ENCODE measurements at regions not wholly inside any gene's neighbourhood (a gene's known extent, or its start where the extent isn't known, plus 50 kb on each side); places are given as distances from the start of the nearest gene placed in this dataset.
"Not testable (repeated sequence)": the region's sequence is repeated elsewhere in the genome, so short reads cannot be mapped to it uniquely, and the experiment has no call there.

- DNase-seq (ENCODE audit: low read depth, low spot score), result no peak
These were observed 257.9 kb downstream of the AHR start for GRCh38 chr7:17556247-17556956.

GRCh38 chr7:17557251-17557671 lies 258.8 kb downstream of the AHR start:
- no peak for DNase-seq (ENCODE audit: low read depth, low spot score)

- DNase-seq (ENCODE audit: low read depth, low spot score), result no peak
These were observed 259.7 kb downstream of the AHR start for GRCh38 chr7:17558135-17558534.

GRCh38 chr7:17558558-17559332 lies 260.3 kb downstream of the AHR start:
- no peak for DNase-seq (ENCODE audit: low read depth, low spot score)

- DNase-seq (ENCODE audit: low read depth, low spot score), result no peak
These were observed 260.9 kb downstream of the AHR start for GRCh38 chr7:17559388-17559787.

- DNase-seq (ENCODE audit: low read depth, low spot score), result no peak
These were observed 262.1 kb downstream of the AHR start for GRCh38 chr7:17560516-17560915.

- no peak for DNase-seq (ENCODE audit: low read depth, low spot score)
These were observed 262.5 kb downstream of the AHR start for GRCh38 chr7:17560966-17561365.

- no peak for DNase-seq (ENCODE audit: low read depth, low spot score)
These were observed 266.3 kb downstream of the AHR start for GRCh38 chr7:17564678-17565212.

GRCh38 chr7:17580141-17580540 lies 281.7 kb downstream of the AHR start:
- no peak for DNase-seq (ENCODE audit: low read depth, low spot score)

- no peak for DNase-seq (ENCODE audit: low read depth, low spot score)
These were observed 282.4 kb downstream of the AHR start for GRCh38 chr7:17580856-17581255.

- no peak for DNase-seq (ENCODE audit: low read depth, low spot score)
These were observed 282.8 kb downstream of the AHR start for GRCh38 chr7:17581301-17581700.

GRCh38 chr7:17582696-17583095 lies 284.2 kb downstream of the AHR start:
- not testable (repeated sequence) for DNase-seq (ENCODE audit: low read depth, low spot score)

- no peak for DNase-seq (ENCODE audit: low read depth, low spot score)
These were observed 285.3 kb downstream of the AHR start for GRCh38 chr7:17583786-17584185.

- no peak for DNase-seq (ENCODE audit: low read depth, low spot score)
These were observed 286.4 kb downstream of the AHR start for GRCh38 chr7:17584822-17585221.

- no peak for DNase-seq (ENCODE audit: low read depth, low spot score)
These were observed 288.3 kb downstream of the AHR start for GRCh38 chr7:17586711-17587110.

GRCh38 chr7:17588730-17589129 lies 290.3 kb downstream of the AHR start:
- no peak for DNase-seq (ENCODE audit: low read depth, low spot score)

- no peak for DNase-seq (ENCODE audit: low read depth, low spot score)
These were observed 291.2 kb downstream of the AHR start for GRCh38 chr7:17589671-17590070.

- no peak for DNase-seq (ENCODE audit: low read depth, low spot score)
These were observed 291.8 kb downstream of the AHR start for GRCh38 chr7:17590221-17590620.

GRCh38 chr7:17593819-17594419 lies 295.5 kb downstream of the AHR start:
- no peak for DNase-seq (ENCODE audit: low read depth, low spot score)

- no peak for DNase-seq (ENCODE audit: low read depth, low spot score)
These were observed 297.1 kb downstream of the AHR start for GRCh38 chr7:17595546-17595945.

- no peak for DNase-seq (ENCODE audit: low read depth, low spot score)
These were observed 299.9 kb downstream of the AHR start for GRCh38 chr7:17598305-17598704.

GRCh38 chr7:17598846-17599245 lies 300.4 kb downstream of the AHR start:
- DNase-seq (ENCODE audit: low read depth, low spot score), result no peak

Measured in pulmonary artery endothelial cell (primary cell).